Activated T-cell treated with anti-CD3 and anti-CD28 coated beads for 24 hours (primary cell): ENCODE measurements at regions not wholly inside any gene's neighbourhood (a gene's known extent, or its start where the extent isn't known, plus 50 kb on each side); places are given as distances from the start of the nearest gene placed in this dataset.
"Not testable (repeated sequence)": the region's sequence is repeated elsewhere in the genome, so short reads cannot be mapped to it uniquely, and the experiment has no call there.

Experiments used
- DNase-seq: peaks from one replicate; pipeline ENCODE4 v3.0.0-alpha.2; 2020; ENCODE audit warnings: low read depth

DNA sequence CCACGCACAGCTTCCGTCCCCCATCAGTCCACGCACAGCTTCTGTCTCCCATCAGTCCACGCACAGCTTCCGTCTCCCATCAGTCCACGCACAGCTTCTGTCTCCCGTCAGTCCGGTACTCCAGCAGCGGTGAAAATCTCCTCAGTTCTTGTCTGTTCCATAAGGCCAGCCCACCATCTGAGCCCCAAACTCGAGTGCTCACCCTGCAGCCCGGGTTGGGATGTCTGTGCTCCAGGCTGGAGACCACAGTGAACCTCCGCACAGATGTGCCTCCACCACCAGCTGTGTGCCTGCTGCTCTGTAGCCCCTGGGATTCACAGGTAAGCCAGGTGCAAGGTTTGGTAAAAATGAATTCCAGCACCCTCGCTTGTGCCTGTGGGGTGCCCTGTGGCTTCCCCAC is 258.6 kb downstream of the NPHP4 start:
- no peak for DNase-seq

DNA sequence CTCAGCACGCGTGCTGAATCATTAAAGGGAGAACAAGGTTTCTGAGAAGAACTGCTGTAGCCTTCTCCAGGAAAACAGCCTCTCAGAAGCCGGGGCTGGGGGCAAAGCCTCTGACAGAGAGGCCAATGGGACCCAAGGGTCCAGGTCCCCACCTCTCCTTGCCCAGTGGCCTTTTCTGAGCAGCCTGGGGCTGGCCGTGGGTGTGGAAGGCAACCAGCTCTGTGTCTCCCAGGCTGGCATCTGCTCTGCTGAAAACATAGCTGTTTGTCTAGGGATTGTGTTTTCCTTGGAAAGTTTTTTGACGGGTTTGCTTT is 261.2 kb downstream of the NPHP4 start:
- no peak for DNase-seq

DNA sequence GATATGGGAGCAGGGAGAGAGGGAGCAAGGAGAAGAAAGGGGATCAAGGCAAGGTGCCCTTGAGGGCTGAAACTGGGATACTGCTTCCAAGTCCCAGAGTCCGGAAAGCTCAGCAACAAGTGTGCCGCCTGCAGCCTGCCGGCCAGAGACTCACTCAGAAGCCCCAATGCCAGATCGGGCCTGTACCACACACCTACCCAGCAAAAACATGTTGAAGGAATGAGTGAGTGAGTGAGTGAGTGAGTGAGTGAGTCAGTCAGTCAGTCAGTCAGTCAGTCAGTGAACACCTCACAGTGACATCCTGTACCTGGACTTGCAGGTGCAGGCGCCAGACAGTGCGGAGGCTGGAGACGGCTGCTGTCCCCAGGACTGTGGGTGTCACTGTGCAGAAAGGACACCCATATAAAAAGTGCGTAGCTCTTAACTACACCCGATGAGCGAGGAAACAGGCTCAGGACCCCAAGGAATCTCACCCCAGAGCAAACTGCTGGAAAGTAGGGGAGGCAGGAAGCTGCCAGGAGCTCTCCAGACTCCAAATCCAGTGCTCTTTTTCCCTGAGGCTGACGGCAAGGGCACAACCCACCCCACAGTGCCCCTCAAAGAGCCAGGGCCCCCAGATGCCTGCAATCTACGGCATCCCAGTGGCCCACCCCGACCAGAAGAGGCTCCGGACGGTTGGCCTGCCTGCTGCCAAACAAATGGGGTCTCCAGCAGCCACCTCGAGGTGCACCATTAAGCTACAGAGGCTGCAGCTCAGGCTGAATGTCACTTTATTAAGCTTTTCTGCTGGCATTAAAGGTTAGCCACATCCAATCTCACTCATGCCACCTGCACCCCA is 261.7 kb downstream of the NPHP4 start:
- DNase-seq = no peak

DNA sequence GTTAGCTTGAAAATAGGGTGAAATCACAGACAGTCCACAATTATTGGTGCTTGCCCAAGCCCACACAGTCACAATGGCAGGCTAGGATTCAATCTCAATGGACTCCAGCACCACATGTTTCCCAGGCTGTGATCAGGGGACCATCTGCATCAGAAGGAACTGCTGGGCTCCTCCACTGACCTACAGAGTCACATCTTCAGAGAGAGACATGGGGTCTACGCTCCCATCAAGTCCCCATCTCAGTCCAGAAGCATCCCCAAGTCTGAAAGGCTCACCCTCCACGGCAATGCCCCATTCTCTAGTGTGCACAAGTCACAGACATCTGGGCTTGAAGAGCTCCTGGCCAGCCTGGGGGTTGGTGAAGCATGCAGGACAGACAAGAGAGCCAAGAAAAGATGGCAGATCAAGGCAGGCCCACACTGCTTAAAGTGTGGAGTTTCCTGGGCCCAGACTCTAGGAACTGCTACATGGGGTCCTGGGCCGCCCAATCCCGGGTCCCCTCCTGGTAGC is 262.5 kb downstream of the NPHP4 start:
- DNase-seq = no peak

DNA sequence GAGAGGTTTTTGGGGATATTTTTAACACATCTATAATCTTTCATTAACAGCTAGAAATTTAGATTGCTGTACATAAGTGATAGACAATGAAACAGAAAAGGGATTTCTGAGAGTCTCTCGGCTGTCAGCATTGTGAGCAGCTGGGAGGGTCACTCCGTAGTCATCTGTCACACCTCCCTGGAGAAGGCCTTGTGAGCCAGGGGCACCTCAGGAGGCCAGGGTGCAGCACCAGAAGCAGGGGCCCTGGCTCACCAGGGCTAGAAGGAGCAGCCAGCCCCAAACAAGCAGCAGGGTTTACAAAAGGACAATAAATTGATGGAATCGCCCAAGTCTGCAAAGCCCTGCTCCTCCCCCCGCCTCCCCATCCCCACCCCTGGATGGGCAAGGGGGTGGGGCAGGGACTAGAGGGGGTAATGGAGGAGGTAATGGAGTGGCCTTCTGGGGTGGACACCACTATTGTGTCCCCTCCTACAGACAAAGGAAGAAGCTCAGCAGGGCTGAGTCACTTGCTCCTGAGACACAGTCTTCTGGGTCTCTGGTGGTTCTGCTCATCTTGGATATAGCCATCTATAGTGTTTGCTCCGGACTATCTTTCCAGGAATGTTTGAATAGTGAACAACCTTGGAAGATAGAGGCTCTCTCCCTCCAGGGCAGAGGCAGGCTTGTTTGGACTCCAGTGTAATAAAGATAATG is 263.4 kb downstream of the NPHP4 start:
- DNase-seq = no peak

DNA sequence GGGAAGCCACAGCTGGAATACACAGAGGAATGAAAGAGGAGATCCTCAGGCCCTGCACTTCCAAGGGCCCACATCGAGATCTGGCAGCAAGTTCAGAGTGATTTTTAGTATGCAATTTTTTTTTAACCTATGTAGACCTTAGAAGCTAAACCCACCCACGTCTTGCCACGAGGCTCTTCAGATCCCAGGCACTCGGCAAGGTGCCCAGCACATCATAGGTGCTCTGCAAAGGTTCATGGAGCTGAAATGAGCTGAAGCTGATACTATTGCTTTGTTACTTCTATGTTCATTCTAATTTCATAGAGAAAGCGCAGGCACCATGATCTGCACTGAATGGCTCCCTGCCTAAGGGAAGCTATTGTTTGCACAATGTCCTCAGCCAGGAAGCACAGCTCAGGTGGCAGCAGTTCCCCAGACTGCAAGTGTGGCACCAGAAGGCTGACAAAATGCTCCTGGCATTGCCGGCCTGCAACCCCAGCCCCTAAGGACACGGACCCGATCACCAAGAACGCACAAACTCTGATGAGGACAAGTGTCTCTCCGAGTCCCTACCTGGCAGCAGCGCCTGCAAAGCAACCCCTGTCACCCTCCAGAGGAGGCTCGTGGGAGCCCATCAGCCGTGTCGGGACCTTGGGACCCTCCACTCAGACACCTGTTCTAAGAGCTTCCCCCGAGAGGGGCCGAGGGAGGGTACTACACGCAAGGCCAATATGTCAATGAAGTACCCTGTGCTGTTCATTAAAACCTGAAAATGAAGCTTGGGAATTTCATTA is 264.2 kb downstream of the NPHP4 start:
- DNase-seq = no peak

DNA sequence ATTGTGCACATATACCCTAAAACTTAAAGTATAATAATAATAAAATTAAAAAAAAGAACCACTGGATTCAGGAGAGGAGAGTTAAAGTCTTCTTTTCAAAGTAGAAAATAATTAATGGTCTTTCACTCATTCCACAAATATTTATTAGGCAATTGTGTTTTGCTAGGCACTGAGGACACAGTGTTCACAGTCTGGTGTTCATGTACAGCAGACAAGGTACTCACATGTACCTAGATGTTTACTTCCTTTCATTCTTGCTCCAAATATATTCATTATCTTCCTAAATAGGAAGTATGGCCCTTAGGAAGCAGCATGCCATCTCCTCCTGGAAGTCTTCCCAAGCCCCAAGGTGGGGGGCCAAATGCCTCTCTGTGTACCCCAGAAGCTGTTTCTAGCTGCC is 265.0 kb downstream of the NPHP4 start:
- no peak for DNase-seq

DNA sequence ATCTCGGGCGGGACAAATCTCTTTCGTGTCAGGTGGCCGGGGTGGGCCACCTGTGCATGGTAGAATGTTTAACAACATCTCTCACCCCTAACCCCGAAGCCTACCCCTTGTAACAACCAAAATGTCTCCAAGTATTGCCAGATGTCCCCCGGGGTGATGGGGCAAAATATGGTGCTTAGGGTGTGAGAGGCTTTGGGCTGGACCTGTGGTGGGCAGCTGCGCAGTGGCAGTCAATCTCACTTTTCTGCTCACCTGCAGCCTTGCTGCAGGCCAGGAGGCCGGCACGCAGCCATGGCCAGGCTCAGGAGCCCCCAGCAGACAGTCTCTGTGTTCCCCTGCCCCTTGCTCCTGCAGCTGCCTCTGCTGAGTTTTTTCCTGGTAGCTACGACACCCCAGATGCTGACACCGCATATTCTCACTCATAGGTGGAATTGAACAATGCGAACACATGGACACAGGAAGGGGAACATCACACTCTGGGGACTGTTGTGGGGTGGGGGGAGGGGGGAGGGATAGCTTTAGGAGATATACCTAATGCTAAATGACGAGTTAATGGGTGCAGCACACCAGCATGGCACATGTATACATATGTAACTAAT is 265.5 kb downstream of the NPHP4 start:
- DNase-seq = not testable (repeated sequence)

DNA sequence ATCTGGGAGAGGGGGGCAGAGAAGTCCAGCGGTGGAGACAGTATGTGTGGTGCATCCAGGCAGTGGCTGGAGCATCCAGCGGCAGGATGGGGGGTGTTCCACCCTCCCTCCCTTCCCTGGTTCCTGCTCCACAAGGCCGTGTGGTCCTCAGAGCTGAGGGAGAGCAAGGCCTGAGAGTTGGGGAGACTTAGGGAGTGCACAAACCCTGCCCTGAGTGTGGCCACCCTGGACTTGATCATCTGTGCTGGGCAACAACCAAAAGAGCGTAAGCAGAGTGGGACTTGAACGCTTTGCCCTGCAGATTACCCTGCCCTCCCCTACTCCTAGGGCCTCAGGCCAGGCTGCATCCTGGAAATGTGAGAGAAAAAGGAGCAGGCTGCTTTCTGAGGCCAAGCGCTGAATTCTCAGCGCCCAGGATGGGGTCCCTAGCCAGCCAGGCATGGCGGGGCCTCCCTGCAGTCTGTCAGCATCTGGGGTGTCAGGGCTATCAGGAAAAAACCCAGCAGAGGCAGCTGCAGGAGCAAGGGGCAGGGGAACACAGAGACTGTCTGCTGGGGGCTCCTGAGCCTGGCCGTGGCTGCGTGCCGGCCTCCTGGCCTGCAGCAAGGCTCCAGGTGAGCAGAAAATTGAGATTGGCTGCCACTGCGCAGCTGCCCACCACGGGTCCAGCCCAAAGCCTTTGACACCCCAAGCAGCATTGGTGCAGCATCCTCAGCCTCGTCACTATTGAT is 266.2 kb downstream of the NPHP4 start:
- no peak for DNase-seq

DNA sequence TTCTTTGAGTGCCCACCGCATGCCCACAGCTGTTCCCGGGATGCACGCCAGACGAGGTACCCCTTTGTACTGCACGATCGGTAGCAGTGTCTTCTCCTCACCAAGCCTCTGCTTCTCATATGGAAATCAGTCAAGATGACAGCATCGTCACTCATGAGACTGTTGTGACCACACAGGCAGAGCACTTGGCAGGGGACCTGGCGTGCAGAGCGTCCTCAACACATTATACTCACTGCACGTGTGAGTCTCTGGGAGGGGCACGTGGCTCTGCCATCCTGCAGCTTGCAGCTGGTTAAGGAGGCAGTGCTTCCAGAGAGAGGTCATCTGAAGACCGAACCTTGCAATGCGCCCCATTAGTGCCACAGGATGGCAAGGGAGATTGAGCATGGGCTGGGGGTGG is 266.8 kb downstream of the NPHP4 start:
- no peak for DNase-seq

DNA sequence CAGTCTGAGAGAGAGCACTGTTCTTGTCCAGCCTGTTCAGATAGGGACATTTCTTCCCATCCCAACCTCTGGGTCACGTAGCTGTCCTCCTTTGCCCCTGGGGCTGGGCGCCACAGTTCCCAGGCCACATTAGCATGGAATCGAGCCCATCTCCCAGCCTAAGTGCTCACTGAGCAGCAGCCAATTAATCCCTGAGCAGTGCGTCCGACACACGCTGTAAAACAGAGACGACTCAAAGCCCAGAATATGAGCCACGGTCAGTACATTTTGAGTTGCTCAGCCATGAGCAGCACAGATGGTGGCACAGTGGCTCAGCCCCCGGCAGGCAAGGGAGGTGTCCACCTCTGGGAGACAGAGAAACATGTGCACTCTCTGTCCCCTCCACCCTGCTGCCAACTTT is 267.4 kb downstream of the NPHP4 start:
- no peak for DNase-seq

DNA sequence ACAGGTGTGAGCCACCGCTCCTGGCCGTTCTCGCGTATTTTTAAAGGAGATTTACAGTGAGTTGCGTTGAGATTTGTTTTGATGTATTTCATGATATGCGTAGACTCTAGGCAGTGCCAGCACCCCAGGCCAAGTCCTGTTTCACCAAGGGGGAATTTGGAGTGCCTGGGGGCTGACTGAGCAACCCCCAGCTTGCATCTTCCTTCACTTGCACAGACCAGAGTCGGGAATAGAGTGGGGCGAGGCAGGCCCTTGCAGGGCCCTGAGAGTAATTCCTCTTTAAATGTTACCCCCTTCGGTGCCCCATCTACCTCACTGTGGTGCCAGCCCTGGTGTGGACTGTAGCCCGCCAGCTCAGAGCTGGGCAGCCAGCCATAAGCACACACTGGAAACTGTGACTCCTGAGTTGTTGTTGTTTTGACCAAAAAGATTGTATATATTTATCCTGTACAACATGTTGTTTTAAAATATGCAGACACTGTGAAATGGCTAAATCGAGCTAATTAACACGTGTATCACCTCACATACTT is 269.5 kb downstream of the NPHP4 start:
- no peak for DNase-seq

DNA sequence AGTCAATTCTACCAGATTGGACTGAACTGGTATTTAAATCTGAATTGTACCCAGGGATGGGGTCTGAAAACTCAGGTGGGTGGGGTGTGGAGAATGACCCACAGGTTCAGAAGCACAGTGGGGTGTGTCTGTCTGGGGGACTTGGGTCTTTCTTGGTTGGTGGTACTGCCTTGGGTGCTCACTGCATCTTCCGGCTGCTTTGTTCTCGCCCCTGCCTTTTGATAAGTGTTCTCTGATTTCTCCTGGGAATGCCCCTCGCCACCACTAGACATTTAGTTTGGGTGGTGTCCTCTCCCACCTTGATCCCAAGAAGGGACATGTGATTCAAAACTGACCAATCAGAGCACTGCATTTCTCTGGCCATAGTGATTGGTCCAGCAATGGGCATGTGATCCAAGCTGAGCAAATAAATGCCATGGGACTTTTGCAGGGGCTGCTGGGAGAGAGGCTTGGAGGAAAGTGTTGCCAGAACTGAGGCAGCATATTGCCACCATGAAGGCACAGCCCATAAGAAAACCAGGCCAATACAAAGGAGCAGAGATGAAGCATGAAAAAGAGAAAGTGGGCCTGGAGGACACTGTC is 270.5 kb downstream of the NPHP4 start:
- DNase-seq = no peak

DNA sequence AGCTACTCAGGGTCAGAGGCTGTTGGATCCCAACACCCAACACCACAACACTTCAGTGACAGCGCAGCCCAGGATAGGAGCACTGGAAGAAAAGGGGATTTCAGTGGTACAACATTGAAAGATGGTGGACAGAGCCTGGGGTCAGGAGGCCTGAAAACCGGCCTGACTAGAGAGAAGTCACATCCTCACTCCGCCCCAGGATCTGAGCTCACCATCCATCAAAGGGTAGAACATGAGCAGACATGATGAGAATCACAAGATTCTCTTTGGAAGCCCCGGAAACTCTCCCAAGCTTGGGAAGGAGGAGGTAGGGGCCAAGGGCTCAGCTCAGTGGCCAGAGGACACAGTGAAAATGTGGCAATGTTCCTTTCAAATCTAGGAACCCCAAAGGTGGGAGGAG is 271.3 kb downstream of the NPHP4 start:
- DNase-seq = no peak

DNA sequence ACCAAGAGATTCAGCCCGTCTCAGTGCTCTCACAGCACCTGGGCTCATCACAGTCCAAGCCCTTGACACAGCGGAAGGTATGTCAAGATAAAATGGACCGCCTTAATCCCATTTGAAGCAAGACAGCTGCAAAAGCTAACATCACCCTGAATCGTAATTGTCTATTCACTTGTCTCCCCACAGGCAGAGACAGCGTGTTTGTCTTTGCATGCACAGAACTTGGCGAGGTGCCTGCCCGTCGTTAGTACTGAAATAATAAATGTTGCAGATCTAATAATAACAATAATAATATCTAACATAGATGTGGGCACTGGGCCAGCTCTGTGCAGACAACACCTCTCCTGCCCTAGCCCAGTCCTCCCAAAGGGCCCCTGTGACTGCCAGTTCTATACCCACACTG is 271.7 kb downstream of the NPHP4 start:
- no peak for DNase-seq

DNA sequence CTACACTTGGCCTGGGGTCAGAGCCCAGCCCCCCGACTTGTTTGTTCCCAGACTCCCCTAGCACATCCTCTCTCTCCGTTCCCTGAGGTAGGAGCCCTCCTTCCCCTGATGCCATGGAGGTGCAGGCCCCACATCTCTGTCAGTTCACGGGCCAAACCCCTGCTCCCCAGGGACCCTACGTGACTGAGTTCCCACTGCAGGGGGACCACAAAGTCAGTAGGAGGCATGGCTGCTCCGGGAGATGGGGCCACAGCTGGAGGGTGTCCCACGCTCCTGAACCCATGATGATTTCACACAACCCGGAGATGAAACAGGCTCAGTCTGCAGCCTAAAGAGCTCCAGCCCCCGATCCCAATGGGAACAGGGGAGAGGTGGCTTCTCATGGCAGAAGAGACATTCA is 272.2 kb downstream of the NPHP4 start:
- DNase-seq = no peak

DNA sequence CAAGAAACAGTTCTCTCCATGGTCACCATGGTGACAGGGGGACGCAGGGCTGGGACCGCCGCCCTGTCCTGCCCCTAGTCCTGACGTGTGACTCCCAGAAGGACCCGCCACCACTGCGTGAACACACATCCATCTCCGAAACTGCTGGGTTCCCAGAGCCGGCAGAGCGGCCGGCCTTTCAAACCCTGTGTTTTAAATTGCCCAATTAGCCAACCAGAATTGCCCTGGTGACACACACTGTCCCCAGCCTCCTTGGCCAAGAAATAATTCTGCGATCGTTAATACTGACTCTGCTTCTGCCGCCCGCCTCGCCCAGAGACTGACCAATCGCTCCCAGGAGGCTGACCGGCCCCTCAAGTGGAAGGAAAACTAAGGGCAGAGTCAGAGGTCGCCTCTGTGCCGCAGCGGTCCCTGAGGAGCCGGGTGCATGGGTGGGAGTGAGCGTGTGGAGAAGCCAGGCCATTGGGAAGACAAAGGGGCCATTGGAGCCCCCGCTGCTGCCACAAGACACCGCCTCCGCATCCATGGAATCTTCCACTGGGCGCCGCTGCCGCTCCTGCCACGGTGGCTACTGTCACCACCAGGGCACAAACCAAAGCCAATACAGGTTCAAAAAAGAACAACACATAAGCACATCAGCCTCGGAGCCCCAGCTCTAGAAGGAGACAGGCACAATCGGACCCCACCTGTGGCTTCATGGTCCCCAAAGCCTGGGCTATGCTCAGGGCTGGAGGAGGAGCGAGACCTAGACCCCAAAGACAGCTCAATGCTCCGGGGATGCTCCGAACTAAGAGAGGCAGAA is 273.2 kb downstream of the NPHP4 start:
- DNase-seq = no peak

DNA sequence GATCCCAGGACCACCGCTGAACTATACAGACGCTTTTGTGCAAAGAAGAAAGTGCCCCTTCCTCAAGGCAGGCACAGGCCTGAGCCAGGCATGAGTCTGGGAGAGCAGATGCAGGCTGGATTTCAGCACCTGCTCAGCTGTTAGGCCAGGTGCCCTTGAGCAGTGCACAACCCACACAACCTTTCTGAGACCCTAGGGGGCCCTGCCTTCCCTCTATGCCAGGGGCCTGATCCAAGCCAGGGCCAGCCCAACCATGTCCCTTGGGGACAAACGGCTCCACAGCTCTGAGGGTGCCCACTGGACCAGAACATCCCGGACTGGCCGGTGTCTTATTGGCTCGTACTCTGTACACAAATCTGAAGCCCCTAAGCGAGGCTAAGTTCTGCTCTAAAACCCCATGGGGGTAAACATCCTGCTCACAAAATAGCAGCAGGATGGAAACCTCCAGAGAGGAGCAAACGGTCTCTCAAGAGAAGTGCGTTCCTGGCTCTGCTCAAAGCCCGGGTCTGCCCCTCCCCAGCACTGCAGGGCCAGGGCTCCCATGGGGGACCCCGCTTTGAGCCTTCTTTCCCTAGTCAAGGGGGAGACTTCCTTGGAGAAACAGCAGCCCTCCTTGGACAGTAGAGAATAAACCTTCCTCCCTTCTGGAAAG is 275.1 kb downstream of the NPHP4 start:
- no peak for DNase-seq

DNA sequence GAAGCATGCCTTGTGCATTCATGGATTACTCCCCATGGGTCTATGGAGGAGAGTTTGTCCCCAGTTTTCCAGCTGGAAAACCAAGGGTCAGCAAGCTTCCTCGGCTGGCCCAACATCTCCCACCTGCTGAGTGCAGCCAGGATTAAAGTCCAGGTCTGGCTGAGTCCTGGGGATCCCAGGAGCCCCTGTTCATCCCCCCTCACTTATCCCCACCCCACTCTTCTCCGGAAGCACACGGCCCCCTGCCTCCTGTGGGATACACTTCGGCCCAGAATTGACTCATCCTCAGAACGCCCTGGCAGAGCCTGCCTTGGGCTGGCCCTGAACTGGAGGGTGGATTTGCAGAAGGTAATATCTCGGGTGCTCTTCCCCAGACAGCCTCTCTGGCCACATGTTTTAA is 276.1 kb downstream of the NPHP4 start:
- no peak for DNase-seq
